ENCODE measurements at regions not wholly inside any gene's neighbourhood (a gene's known extent, or its start where the extent isn't known, plus 50 kb on each side); places are given as distances from the start of the nearest gene placed in this dataset.

DNA sequence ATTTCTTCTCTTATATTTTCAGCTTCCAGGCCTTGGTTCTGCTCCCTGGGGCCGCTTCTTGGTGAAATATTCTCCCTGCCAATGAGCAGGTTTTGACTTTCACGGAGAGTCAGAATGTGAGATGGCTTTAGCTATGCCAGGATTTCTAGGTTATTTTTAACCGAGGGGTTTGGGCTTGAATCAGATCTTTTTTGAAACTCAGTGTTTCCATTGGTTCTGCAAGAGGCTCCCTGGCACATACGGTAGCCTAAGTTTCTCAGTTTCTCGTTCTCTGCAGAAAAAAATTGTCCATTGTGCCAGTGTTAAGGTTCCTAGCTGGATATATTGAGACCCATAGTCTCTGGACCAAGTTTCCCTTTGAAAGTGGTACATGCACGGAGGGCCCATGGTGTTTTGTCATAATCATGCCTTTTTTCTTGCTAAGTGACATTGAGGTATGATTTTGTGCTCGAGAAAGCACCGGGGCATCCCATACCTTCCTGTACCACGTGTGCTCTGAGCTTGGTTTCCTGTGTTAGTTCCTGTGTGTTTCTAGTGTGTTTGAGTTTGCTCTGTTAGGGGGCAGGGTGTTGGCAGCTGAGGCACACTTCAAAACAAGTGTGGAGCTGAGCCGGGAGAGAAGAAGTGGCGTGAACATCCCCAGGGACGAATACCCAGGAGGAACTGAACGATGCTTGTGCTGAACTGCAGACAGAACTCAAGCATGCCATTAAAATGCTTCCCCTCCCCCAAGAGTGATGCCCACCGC is 127.2 kb downstream of the HS3ST3B1 start:
- TF ChIP-seq, protein P1, sequence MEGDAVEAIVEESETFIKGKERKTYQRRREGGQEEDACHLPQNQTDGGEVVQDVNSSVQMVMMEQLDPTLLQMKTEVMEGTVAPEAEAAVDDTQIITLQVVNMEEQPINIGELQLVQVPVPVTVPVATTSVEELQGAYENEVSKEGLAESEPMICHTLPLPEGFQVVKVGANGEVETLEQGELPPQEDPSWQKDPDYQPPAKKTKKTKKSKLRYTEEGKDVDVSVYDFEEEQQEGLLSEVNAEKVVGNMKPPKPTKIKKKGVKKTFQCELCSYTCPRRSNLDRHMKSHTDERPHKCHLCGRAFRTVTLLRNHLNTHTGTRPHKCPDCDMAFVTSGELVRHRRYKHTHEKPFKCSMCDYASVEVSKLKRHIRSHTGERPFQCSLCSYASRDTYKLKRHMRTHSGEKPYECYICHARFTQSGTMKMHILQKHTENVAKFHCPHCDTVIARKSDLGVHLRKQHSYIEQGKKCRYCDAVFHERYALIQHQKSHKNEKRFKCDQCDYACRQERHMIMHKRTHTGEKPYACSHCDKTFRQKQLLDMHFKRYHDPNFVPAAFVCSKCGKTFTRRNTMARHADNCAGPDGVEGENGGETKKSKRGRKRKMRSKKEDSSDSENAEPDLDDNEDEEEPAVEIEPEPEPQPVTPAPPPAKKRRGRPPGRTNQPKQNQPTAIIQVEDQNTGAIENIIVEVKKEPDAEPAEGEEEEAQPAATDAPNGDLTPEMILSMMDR (IDR thresholded peaks at IDR 0.05), result no peak
- TF ChIP-seq POLR2A (IDR thresholded peaks at IDR 0.05), result no peak
